ENCODE measurements at regions not wholly inside any gene's neighbourhood (a gene's known extent, or its start where the extent isn't known, plus 50 kb on each side); places are given as distances from the start of the nearest gene placed in this dataset.

DNA sequence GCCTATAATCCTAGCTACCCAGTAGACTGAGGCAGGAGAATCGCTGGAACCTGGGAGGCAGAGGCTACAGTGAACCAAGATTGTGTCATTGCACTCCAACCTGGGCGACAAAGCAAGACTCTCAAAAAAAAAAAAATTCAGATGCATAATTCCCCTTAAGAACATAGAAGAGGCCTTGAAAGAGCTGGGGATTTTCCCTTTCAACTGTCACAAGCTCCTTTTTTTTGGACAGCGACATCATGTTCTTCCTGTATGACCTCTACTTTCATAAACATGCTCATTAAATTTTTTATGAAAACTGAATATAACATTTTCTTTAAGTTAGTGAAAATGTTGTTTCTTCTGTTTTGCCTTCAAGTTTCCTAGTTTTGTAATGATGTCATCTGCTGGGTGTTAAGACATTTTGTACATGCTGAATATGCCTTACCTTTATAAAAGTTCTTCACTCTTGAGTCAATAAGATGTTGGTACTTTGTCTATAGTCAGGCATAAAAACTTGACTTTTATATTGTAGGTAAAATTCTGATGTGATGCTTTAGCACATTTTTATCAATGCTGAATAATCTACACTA, 76.0 kb downstream of the PTHLH start:
- TF ChIP-seq, protein P1, sequence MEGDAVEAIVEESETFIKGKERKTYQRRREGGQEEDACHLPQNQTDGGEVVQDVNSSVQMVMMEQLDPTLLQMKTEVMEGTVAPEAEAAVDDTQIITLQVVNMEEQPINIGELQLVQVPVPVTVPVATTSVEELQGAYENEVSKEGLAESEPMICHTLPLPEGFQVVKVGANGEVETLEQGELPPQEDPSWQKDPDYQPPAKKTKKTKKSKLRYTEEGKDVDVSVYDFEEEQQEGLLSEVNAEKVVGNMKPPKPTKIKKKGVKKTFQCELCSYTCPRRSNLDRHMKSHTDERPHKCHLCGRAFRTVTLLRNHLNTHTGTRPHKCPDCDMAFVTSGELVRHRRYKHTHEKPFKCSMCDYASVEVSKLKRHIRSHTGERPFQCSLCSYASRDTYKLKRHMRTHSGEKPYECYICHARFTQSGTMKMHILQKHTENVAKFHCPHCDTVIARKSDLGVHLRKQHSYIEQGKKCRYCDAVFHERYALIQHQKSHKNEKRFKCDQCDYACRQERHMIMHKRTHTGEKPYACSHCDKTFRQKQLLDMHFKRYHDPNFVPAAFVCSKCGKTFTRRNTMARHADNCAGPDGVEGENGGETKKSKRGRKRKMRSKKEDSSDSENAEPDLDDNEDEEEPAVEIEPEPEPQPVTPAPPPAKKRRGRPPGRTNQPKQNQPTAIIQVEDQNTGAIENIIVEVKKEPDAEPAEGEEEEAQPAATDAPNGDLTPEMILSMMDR (conservative IDR thresholded peaks at IDR 0.05; ENCODE audit: low read depth, low read length) = no peak
- TF ChIP-seq EZH2 (IDR thresholded peaks at IDR 0.05; ENCODE audit: borderline replicate concordance, low read depth, low read length, poor library complexity, severe bottlenecking) = no peak
